Stimulated activated CD4-positive, alpha-beta T cell treated with anti-CD3 and anti-CD28 coated beads, Interleukin-2, amount 100 ng/mL, for 4 hours (primary cell): ENCODE measurements at regions not wholly inside any gene's neighbourhood (a gene's known extent, or its start where the extent isn't known, plus 50 kb on each side); places are given as distances from the start of the nearest gene placed in this dataset.

Experiments used
- DNase-seq: peaks from one replicate; pipeline ENCODE4 v3.0.0-alpha.2; 2020; ENCODE audit warnings: low read depth

DNA sequence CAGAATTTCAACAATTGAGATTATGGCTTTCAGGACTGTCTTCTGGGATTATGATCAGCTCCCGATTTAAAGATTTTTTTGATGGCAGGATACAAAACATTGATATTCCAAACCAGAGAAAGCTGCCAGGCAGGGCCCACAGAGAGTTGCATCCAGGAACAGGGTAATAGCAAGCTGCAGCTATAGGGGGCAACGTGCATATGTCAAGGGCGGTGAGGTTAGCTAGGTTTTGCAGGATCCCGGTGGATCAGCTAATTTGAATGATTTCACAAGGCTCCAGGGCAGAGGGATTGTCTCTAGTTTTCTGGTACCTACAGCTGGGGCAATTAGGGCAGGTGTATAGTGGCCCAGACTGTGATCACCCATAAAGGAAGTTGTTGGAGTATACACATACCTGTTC, 339.4 kb downstream of the CHSY3 start:
- no peak for DNase-seq

DNA sequence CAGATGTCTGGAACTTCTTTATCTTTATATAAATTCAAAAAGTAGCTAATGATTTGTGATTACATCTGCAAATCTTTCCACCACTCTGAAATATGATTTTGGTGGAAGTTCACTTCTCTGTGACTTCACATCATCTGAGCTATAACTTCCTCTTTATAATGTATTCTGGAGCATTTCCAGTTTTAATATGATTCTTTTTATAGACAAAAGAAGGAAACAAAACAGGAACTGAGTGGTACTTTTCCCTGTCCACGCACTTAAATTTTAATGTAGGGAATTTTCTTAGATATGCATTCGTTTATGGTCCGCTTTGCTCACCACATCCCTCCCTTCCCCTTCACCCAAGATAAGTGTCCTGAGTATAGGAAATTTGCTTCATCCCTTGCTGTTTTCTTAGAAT, 333.5 kb downstream of the CHSY3 start:
- DNase-seq = no peak
